NCI-H510A (cell line): ENCODE measurements at regions not wholly inside any gene's neighbourhood (a gene's known extent, or its start where the extent isn't known, plus 50 kb on each side); places are given as distances from the start of the nearest gene placed in this dataset.

ENCODE experiments used
- DNase-seq: peaks from one replicate; lab custom pipeline; 2025; lab: John Stamatoyannopoulos, UW

GRCh38 chr20:17858450-17859001 is 110.1 kb downstream of the SNX5 start:
- DNase-seq, result no peak

DNA sequence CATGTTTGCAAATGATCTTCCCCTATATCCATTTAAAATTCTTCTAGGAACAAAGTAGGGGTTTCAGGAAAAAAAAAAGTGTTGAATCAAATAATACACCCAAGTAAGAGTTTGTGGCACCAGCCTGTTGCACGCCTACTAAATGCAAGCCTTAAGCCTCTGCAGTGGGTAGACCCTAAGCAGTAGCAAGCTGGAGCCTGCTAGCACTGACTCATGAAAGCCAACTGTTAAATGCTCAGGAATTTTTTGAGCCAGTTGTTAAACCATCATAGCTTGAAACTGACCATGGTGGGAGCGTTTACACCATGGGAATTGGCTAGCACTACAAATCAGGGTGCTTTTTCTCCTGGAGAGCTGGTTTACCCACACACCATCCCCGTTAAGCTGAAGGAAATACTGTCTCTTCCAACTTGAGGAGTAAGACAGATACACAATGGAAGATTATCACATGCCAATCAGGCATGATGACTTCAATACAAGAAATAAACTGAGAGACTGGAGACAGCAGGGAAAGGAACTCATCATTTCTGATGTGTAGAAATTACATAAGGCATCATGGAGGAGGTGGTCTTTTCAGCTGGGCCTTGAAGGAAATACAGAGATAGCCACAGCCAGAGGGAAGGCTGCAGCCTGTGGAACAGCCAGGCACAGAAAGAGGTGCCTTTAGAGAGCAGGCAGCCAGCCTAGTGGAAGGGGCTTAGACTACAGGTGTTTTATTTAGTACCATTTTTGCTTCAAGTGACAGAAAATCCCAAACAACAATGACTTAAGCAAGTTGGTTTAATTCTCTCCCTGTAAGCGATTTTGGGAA is 110.8 kb downstream of the SNX5 start:
- DNase-seq, result no peak

- DNase-seq, result no peak
Measured at GRCh38 chr20:17856837-17857605, 111.6 kb downstream of the SNX5 start.

GRCh38 chr20:17856024-17856564 is 112.5 kb downstream of the SNX5 start:
- no peak for DNase-seq

DNA sequence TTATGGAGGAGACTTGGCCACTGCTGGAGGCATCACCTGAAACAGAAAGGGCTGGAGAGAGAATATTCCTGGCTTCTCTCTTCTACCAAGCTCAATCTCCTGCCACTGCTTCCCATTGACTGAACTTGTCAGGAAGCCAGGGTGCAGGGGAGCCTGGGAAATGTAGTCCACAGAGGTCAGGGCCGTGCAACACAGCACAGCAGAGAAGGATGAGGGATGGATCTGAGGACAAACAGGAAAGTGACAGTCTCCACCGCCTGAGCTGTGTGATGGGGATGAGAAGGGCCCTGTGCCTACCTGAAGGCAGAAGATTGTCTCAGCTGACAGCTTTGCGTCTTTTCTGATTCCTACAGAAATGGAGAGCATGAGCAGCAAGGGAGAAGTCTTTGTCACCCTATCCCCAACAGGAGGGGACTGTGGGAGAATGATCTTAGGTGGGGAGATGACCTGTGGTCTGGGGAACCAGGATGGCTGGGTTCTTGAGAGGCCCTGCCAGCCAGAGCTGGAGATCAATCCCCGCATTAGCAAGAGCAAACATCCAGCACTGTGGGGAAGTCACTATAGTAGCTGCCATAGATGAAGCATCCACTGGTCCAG is 114.2 kb downstream of the SNX5 start:
- DNase-seq, result peak; percentile 65

GRCh38 chr20:17852323-17852722 is 116.3 kb downstream of the SNX5 start:
- DNase-seq, result no peak

DNA sequence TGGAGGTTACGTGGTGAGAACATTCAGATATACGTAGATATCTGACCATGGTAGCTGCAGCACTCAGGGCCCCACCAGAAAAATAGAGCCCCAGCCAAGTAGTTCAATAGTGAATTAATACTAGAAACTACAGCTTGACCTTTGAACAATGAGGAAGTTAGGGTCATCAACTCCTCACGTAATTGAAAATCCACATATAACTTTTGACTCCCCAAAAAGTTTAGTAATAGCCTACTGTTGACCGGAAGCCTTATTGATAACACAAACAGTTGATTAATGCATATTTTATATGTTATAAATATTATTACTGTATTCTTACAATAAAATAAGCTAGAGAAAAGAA is 117.9 kb downstream of the SNX5 start:
- DNase-seq, result no peak

GRCh38 chr20:17849901-17850683 is 118.5 kb downstream of the SNX5 start:
- peak; percentile 80 for DNase-seq

DNA sequence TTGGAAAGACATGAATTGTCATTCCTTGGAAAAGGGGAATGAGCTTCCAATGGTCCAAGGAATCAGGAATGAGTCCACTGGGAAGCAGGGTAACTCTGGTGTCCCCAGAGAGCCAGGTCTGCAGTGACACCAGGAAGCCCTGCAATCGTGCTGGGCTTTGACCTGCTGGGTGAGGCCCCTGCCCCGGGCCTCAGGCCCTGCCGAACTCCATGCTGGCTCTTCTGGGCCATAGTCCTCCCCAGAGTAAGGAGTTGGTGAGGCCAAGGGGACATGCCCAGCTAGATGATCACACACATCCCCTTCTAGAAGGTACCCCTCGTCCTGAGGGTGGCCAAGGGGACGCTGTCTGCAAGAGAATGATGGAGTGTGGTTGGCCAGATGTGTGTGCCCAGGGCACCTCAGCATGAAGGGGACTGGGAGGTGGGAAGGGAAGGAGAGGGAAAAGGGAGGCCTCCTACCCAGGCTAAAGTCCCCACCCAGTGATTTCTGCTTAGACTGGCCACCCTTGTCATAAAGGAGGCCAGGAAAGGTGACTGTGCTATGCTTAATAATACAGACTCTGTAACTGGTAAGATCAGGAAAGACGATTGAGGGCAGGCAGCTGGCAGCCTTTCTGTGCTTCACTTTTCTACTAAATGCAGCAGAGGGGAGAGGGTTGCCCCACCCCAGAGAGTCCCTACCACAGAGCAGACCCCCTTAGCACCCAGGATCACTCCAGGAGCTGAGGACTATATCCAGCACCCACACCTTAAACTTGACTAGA is 119.3 kb downstream of the SNX5 start:
- no peak for DNase-seq

GRCh38 chr20:17848249-17849048 is 120.1 kb downstream of the SNX5 start:
- DNase-seq, result peak; percentile 73

GRCh38 chr20:17845701-17846475 is 122.7 kb downstream of the SNX5 start:
- DNase-seq, result no peak

- DNase-seq, result no peak
Measured at GRCh38 chr20:17844549-17845298, 123.9 kb downstream of the SNX5 start.

GRCh38 chr20:17844133-17844429 is 124.5 kb downstream of the SNX5 start:
- DNase-seq, result no peak

GRCh38 chr20:17843246-17844132 is 125.1 kb downstream of the SNX5 start:
- DNase-seq, result no peak

DNA sequence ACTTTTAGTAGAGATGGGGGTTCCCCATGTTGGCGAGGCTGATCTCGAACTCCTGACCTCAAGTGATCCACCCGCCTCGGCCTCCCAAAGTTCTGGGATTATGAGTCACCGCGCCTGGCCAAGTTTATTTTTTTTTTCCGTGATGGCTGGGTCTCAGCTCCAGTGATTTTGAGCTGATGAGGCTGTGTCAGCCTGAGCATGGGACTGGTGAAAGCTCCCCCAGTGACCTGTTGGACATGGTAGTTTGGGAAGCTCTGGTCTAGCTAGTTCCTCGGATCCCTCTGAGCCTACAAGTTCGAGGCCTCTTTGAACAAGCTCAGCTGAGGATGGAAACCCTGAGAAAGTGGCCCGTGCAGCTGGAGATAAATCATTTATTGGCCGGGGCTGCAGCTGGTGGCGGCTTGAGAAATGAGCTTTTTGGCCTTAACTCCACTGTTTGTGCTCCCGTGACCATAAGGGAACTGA is 126.8 kb downstream of the SNX5 start:
- DNase-seq, result no peak

DNA sequence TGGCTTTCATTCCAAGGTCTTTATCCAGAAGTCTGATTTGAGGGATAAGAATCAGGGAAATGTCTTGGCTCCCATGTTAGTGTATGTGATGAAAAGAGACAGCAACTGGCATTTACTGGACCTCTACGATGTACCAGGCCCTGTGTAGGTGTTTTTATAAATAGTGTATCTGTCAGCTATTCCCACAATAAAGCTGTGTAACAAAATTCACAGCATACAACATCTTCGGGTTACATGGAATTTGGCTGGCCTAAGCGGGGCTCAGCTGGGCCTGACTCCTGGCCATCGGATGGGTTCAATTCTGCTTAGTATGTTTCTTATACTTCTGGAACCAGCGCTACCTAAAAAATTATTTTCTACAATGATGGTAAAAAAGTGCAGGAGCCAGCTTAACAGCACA is 128.2 kb downstream of the SNX5 start:
- no peak for DNase-seq

DNA sequence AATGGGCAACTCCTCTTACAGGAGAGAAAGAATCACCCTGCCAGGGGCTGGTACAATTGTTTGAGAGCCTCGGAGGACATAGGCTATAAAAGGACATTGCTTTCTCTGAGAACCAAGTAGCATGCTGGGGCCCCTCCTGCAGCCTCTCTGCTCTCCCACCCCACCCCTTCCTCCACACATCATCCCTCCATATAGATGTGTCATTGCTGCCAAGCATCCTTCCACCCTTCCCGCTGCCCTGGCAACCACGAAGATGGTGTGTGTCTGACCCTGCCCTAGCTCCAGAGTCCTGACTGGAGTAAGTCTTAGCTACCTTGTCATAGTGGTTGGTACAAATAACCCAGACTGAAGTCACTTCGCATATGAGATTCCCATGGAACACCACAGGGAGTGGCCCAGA is 129.7 kb downstream of the SNX5 start:
- DNase-seq, result no peak

GRCh38 chr20:17837179-17837578 is 131.4 kb downstream of the SNX5 start:
- DNase-seq, result no peak
